B cell (primary cell): ENCODE measurements at regions not wholly inside any gene's neighbourhood (a gene's known extent, or its start where the extent isn't known, plus 50 kb on each side); places are given as distances from the start of the nearest gene placed in this dataset.

Experiments
- CTCF ChIP-seq: fragments of 200-600 bp; IDR thresholded peaks from one replicate; pipeline ENCODE4 v1.8.0; 2022; ENCODE audit warnings: antibody characterized with exemption, mild to moderate bottlenecking
- EZH2 ChIP-seq: IDR thresholded peaks from 2 replicates; pipeline ENCODE4 v1.6.1; 2012; ENCODE audit warnings: borderline replicate concordance, low read depth, mild to moderate bottlenecking, moderate library complexity, low read length; ENCODE audit not compliant: insufficient read depth, poor library complexity, severe bottlenecking

- no peak for TF ChIP-seq CTCF
- no peak for TF ChIP-seq EZH2
Measured at GRCh38 chr3:140859592-140860336, 81.9 kb upstream of the SLC25A36 start.
